GM23338 (cell line): ENCODE measurements at regions not wholly inside any gene's neighbourhood (a gene's known extent, or its start where the extent isn't known, plus 50 kb on each side); places are given as distances from the start of the nearest gene placed in this dataset.

Experiments
- ATAC-seq: fragments of 200-7000 bp; cut with Tn5 transposase; 3 replicates; pipeline ENCODE4 v1.9.1; 2020
- DNase-seq: peaks from one replicate; pipeline ENCODE4 v3.0.0-alpha.2; 2015; ENCODE audit warnings: low spot score
- H2AFZ ChIP-seq: fragments of 200-600 bp; sonication (generic); 2 replicates; pipeline ENCODE4 v1.8.0; 2016; ENCODE audit warnings: antibody characterized with exemption, mild to moderate bottlenecking, moderate library complexity
- H3F3A ChIP-seq: fragments of 200-600 bp; sonication (generic); replicated peaks from 2 replicates; pipeline ENCODE4 v1.8.0; 2017; ENCODE audit warnings: antibody characterized with exemption, mixed run types, low read depth
- H3K27ac ChIP-seq: fragments of 200-600 bp; sonication (generic); 2 replicates; pipeline ENCODE4 v1.6.1; 2016; ENCODE audit warnings: low read depth
- H3K27me3 ChIP-seq: fragments of 200-600 bp; sonication (generic); 2 replicates; pipeline ENCODE4 v1.8.0; 2016; ENCODE audit warnings: mild to moderate bottlenecking, mixed run types, moderate library complexity; ENCODE audit not compliant: insufficient read depth
- H3K36me3 ChIP-seq: fragments of 200-600 bp; sonication (generic); 2 replicates; pipeline ENCODE4 v1.8.0; 2016; ENCODE audit warnings: mild to moderate bottlenecking; ENCODE audit not compliant: insufficient read depth
- H3K4me1 ChIP-seq: fragments of 200-600 bp; sonication (generic); 2 replicates; pipeline ENCODE4 v1.8.0; 2016; ENCODE audit warnings: mild to moderate bottlenecking, moderate library complexity; ENCODE audit not compliant: insufficient read depth
- H3K4me2 ChIP-seq: fragments of 200-600 bp; sonication (generic); 2 replicates; pipeline ENCODE4 v1.7.1; 2017; ENCODE audit warnings: mixed run types
- H3K4me3 ChIP-seq: fragments of 200-600 bp; sonication (generic); 2 replicates; pipeline ENCODE4 v1.6.1; 2016; ENCODE audit warnings: mixed run types
- H3K79me2 ChIP-seq: fragments of 200-600 bp; sonication (generic); replicated peaks from 2 replicates; pipeline ENCODE4 v1.8.0; 2017; ENCODE audit warnings: mild to moderate bottlenecking; ENCODE audit not compliant: insufficient read depth
- H3K9me2 ChIP-seq: fragments of 200-600 bp; sonication (generic); 2 replicates; pipeline ENCODE4 v1.8.0; 2017; ENCODE audit not compliant: insufficient read depth
- H4K20me1 ChIP-seq: fragments of 200-600 bp; sonication (generic); replicated peaks from 2 replicates; pipeline ENCODE4 v1.8.0; 2017; ENCODE audit warnings: mild to moderate bottlenecking; ENCODE audit not compliant: insufficient read depth
- H3K27ac Mint-ChIP-seq: 2 replicates; pipeline ENCODE4 v1.8.0; 2020; ENCODE audit warnings: inconsistent platforms, mild to moderate bottlenecking, moderate library complexity, mixed read lengths
- H3K27me3 Mint-ChIP-seq: 3 replicates; pipeline ENCODE4 v1.8.0; 2022; ENCODE audit warnings: low read depth, mild to moderate bottlenecking, moderate library complexity, mixed read lengths, inconsistent platforms; ENCODE audit not compliant: insufficient read depth, poor library complexity
- H3K36me3 Mint-ChIP-seq: 3 replicates; pipeline ENCODE4 v1.8.0; 2021; ENCODE audit warnings: low read depth, mild to moderate bottlenecking, inconsistent platforms, moderate library complexity, mixed read lengths
- H3K4me1 Mint-ChIP-seq: 3 replicates; pipeline ENCODE4 v1.8.0; 2020; ENCODE audit warnings: mild to moderate bottlenecking, inconsistent platforms, mixed read lengths
- H3K4me3 Mint-ChIP-seq: 3 replicates; pipeline ENCODE4 v1.8.0; 2021; ENCODE audit warnings: moderate library complexity, mild to moderate bottlenecking, inconsistent platforms, mixed read lengths
- H3K9me3 Mint-ChIP-seq: 3 replicates; pipeline ENCODE4 v1.8.0; 2020; ENCODE audit warnings: moderate library complexity, mild to moderate bottlenecking, inconsistent platforms, mixed read lengths
- CREB1 ChIP-seq: fragments of 250-450 bp; sonication (Bioruptor Pico); IDR thresholded peaks from 2 replicates; pipeline ENCODE4 v1.5.0; 2020; ENCODE audit warnings: low read depth, mild to moderate bottlenecking, moderate library complexity
- EZH2 ChIP-seq: fragments of 200-600 bp; sonication (generic); IDR thresholded peaks from one replicate; pipeline ENCODE4 v1.8.0; 2017; ENCODE audit warnings: antibody characterized with exemption, mild to moderate bottlenecking, low read depth; ENCODE audit not compliant: unreplicated experiment
- EZH2phosphoT487 ChIP-seq: fragments of 200-600 bp; sonication (generic); IDR thresholded peaks from one replicate; pipeline ENCODE4 v1.8.1; 2018; ENCODE audit warnings: antibody characterized with exemption; ENCODE audit not compliant: unreplicated experiment
- JUNB ChIP-seq: IDR thresholded peaks from one replicate; pipeline ENCODE4 v1.6.1; 2016; ENCODE audit warnings: antibody characterized with exemption; ENCODE audit not compliant: unreplicated experiment
- POLR2AphosphoS5 ChIP-seq: IDR thresholded peaks from 2 replicates; pipeline ENCODE4 v1.6.1; 2016; ENCODE audit warnings: antibody characterized with exemption, low read depth
- STAT1 ChIP-seq: IDR thresholded peaks from one replicate; pipeline ENCODE4 v1.6.1; 2016; ENCODE audit warnings: antibody characterized with exemption; ENCODE audit not compliant: unreplicated experiment
- ZNF114 ChIP-seq: fragments of 250-450 bp; sonication (Bioruptor Pico); IDR thresholded peaks from 2 replicates; pipeline ENCODE4 v1.5.0; 2020; ENCODE audit warnings: mild to moderate bottlenecking, moderate library complexity
- ZNF331 ChIP-seq: fragments of 250-450 bp; sonication (Bioruptor Pico); IDR thresholded peaks from 2 replicates; pipeline ENCODE4 v1.5.0; 2020; ENCODE audit warnings: low read depth, mild to moderate bottlenecking, moderate library complexity
- ZNF462 ChIP-seq: fragments of 250-450 bp; sonication (Bioruptor Pico); IDR thresholded peaks from 2 replicates; pipeline ENCODE4 v1.5.0; 2020; ENCODE audit warnings: mild to moderate bottlenecking, moderate library complexity
- TF ChIP-seq, protein P1 (sequence below): IDR thresholded peaks from 2 replicates; pipeline ENCODE4 v1.6.1; 2016; ENCODE audit warnings: antibody characterized with exemption

GRCh38 chr14:98156411-98156810, 1115.6 kb downstream of the BCL11B start (continued):
- TF ChIP-seq, protein P1, sequence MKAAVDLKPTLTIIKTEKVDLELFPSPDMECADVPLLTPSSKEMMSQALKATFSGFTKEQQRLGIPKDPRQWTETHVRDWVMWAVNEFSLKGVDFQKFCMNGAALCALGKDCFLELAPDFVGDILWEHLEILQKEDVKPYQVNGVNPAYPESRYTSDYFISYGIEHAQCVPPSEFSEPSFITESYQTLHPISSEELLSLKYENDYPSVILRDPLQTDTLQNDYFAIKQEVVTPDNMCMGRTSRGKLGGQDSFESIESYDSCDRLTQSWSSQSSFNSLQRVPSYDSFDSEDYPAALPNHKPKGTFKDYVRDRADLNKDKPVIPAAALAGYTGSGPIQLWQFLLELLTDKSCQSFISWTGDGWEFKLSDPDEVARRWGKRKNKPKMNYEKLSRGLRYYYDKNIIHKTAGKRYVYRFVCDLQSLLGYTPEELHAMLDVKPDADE = no peak

DNA sequence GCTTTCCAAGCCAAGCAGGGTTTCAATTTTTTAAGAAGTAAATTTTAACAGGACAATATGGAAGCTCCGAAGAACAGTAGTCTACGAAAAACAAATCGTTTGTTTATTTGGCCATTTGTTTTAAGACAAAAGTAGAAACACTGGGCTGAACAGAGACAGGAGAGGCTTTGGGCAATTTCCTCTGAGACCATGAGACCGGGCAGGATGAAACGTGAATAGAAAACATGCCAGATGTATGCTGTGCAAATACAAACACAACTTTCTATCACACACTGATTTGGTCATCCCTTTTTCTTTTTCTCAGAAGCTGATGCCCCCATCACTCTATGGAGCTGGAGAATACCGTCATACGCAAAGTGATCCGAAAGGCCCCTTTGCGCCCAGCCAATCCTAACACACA, 1111.1 kb downstream of the BCL11B start:
- Histone ChIP-seq H3K4me1 (peaks cover 10% of the 10 kb centered on the region; the same call in 1 of the 2 replicates), H3K4me2 (no peak overlapping the region), H3K9me2 (no peaks in the 10 kb centered on the region), H3K36me3 (no peaks in the 10 kb centered on the region), H3K27me3 (no peaks in the 10 kb centered on the region), H3K79me2 (no peaks in the 10 kb centered on the region), H4K20me1 (no peaks in the 10 kb centered on the region), H3K4me3 (no peak overlapping the region), H3F3A (no peaks in the 10 kb centered on the region), H3K27ac (no peak overlapping the region), H2AFZ (peak overlapping the region; percentile 38; the same call in 1 of the 2 replicates)
- ATAC-seq = no peak
- H3K4me1 Mint-ChIP-seq = peaks cover 22% of the 10 kb centered on the region
- no peaks in the 10 kb centered on the region for H3K36me3 Mint-ChIP-seq
- H3K9me3 Mint-ChIP-seq = no peaks in the 10 kb centered on the region
- DNase-seq = no peak
- TF ChIP-seq EZH2phosphoT487 (no peak), ZNF114 (CRISPR knock-in tag) (no peak), CREB1 (CRISPR knock-in tag) (no peak), JUNB (no peak), ZNF462 (CRISPR knock-in tag) (no peak), STAT1 (no peak), ZNF331 (CRISPR knock-in tag) (no peak), EZH2 (no peak), POLR2AphosphoS5 (no peak)
- no peak overlapping the region for H3K4me3 Mint-ChIP-seq
- no peak overlapping the region for H3K27ac Mint-ChIP-seq
- no peaks in the 10 kb centered on the region for H3K27me3 Mint-ChIP-seq
